ENCODE measurements at regions not wholly inside any gene's neighbourhood (a gene's known extent, or its start where the extent isn't known, plus 50 kb on each side); places are given as distances from the start of the nearest gene placed in this dataset.

DNA sequence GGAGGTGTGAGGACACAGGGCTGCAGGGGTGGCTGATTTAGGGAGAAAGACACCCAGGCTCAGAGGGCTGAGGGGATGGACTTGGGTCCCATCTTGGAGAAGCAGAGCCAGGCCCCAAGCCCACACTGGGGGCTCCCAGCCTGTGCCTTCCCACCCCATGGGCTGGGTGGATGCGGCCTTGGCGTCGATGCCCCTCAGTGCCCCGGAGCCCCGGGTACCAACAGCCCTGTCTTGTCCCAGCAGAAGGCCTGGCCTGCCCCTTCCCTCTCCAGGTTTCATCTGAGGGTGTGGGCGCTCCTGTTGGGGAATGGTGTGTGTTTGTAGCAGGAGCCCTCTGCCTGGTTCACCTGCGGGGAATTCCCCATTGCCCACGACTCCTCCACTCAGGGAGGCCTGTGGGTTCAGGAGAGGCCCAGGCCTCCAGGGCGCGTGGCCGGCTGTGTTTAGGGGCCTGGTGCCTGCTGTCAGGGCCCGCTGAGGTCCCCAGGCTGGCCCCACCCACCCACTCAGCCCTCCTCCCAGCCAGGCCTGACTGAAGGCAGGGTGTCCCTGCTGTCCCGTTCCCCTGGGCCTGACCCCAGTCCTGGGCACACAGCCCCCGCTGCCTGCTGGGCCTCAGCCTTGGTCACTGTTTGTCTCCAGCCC, 51.1 kb upstream of the BEGAIN start:
- no peak for DNase-seq (ENCODE audit: low read depth in 2 of 2)

DNA sequence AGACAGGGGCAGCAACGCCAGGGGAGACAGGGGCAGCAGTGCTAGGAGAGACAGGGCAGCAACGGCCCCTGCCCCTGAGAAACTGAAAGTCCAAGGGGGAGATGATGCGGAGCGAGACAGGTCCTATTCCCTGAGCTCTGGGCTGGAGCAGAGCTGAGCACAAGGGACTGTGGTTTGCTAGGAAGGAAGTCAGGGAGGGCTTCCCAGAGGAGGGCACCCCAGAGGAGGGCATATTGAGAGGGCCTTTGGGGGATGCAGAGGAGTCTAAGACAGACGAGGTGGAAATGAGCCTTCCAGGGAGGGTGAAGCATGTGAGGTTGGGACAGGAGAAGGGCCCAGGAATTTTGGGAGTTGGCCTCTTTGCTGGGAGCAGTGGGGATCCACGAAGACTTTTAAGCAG, 52.1 kb upstream of the BEGAIN start:
- DNase-seq (ENCODE audit: low read depth in 2 of 2): no peak

DNA sequence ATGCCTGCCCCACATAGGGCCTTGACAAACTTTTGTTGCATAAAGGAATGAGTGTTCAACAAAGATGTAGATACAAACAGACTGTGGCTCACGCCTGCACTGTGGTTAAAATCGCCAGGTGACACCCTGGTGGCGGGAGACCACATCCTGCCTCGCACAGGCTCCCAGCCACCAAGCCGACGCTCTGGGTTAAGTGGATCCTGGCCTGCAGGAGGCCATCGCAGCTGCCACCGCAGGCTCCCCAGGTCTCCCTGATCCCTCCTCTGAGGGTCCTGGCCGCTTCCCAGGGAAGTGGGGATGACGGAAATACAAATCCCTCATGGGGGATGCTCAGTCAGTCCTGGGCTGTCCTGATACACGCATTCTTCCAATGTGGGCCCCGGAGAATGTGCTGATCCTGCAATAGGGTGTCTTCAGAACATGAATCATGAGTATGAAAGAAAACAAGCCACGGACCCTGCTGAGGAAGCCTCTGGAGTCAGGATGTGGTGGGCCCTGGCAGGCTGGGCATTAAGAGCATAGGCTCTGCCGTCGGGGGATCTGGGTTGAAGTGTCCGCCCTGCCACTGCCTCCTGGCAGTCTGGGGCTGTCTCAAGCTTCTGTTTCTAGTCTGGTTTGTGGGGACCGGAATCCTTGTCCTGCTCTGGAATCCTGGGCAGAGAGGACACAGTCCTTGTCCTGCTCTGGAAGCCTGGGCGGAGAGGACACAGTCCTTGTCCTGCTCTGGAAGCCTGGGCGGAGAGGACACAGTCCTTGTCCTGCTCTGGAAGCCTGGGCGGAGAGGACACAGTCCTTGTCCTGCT, 53.5 kb upstream of the BEGAIN start:
- peak; percentile 36 for DNase-seq (ENCODE audit: low read depth in 2 of 2)

DNA sequence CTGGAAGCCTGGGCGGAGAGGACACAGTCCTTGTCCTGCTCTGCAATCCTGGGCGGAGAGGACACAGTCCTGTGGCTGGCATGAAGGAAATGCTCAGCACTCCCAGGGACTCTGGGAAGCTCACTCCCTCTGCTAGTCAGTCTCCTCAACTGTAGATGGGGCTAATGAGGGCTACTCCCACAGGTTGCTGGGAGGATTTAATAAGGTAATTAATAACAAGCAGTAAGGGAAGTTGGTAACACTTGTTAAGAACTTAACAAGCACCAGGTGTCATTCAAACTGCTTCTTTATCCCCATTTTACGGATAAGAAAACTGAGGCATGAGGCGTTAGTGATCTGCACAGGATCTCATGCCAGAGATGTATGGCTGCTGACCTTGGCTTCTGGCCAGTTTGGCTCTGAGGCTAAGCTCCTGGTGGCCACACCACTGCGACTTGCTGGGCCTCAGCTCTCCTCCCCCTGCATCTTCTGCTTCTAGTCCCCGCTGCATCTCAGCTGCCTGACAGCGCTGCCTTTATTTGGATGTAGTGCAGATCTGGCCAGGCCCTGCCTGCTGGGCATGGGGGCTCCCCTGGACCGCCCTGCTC, 54.1 kb upstream of the BEGAIN start:
- no peak for DNase-seq (ENCODE audit: low read depth in 2 of 2)

DNA sequence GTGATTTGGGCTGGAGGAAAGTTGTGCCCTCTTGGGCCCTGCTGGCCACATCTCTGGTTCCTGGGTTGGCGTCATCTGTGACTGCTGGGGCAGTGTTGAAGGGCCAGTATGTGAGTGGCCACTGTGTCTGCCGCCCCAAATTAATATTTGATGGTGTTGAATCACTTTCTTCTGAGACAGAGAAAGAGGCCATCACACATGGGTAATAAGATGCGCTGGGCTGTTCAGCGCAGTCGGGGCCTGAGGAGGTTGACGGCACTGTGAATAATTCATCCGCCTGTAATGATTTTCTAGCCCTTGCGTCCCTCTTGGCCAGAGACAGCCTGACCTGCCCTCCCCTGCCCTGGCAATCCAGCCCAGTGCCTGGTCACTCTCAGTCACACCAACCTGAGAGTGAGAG, 56.2 kb upstream of the BEGAIN start:
- DNase-seq (ENCODE audit: low read depth in 2 of 2): no peak

DNA sequence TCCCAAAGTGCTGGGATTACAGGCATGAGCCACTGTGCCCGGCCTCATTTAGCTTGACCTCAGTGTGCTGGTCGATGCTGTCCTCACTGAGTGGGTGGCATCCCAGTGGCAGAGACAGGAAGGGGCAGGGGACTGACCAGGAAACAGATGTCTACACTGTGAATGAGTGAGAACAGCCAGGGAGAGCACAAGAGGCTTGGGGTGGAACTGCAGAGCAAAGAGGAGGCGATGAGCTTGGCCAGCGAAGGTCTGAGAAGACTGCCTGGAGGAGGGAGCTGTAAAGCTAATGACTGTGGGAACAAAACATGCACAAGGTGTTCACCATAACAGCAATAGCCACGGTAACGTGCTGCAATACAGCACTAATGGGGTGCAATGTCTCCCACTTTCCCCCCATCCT, 57.2 kb upstream of the BEGAIN start:
- no peak for DNase-seq (ENCODE audit: low read depth in 2 of 2)

DNA sequence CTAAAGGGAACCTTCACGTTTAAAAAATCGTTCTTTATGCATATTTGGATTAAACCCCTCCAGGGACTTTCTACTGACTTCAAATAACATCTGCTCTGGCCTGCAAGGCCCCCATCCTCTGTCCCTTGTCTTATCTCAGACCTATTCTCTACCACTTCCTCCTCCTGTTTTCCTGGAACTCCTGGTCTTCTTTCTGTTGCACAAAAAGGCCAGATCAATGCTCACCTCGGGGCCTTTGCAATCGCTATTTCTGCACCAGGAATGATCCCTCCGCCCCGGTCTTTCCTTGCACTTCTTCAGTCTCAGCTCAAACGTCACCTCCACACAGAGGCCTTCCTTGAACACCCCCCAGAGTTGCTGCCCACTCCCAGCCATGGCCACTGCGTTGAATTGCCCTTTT, 57.6 kb upstream of the BEGAIN start:
- DNase-seq (ENCODE audit: low read depth in 2 of 2): no peak

DNA sequence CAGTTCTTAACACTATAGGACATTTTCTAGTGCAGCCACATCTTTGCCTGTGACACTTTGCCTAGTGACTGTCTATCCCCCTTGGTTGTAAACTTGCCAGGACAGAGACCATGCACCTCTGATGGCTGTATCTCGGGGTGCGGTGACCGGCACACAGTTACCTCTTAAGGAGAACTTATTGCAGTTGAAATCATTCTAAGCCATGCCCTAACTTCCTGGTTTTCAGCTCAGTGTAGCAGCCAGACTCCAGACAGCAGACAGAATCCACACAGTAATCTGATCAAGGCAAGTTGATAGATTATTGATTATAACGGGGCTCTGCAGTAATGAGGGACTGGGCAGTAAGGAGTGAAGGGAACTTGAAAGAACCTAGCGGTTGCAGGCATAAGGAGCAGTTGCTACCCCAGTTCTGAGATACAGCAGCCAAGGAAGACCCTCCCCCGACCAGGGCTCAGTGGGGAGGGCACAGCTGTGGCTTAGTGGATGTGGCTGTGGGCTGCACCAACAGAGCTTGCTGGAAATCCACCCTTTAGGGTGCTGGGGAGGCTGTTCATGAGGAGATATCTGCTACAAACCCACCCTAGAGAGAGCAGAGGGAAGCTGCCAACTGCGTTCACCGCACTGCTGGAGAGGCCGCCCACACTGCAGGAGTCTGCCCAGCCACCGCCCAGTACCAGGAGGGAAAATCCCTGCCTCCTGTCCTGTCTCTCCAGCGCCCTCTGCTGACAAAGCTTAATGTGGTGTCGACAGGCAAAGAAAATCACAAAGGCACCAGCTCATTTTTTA, 58.2 kb upstream of the BEGAIN start:
- peak; percentile 77 to 81 for DNase-seq (ENCODE audit: low read depth in 2 of 2)

DNA sequence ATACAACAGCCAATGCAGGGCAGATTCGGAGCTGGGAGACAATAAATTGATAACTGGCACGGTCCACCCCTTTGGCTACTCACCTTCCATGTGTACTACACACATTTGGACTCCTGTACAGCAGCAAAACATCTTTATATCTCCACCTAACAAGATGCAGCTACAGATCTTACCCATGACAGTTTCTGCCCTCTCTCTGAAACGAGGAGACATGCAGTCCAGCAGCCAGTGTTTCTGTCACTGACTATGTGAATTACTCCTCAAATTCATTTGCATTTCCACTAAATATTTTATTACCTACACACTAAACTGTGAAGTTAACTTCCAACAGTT, 58.7 kb upstream of the BEGAIN start:
- DNase-seq (ENCODE audit: low read depth in 2 of 2): no peak

DNA sequence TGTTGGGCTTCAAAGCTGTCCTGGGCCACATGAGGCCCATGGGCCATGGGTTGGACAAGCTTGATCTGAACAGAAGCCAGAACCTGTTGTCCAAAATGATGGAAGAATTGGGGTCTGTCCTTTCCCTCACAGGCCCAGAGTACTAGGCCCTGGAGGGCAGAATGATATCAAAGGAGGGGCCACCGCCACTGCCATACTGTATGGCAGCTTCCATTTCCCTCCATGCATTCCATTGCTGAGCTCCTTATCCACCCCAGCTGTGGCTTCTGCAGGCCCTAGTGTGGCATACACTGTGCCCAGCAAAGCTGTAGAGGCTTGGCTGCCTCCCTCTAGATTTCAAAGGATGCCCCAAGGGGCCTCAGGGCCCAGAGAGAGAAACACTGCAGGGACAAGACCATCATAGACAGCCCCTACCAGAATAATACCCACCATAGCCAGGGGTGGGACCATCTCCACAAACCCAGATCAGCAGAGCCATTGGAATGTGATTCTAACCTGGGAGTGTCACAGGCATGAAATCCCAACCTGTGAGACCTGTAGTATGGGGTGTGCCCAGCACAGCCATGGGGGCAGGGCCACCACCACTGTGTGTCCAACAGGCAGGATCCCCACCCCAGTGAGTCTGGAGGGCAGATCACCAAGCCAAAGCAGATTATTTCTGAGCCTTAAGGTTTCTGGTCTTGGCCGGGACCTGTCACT, 61.4 kb upstream of the BEGAIN start:
- DNase-seq (ENCODE audit: low read depth in 2 of 2): no peak

DNA sequence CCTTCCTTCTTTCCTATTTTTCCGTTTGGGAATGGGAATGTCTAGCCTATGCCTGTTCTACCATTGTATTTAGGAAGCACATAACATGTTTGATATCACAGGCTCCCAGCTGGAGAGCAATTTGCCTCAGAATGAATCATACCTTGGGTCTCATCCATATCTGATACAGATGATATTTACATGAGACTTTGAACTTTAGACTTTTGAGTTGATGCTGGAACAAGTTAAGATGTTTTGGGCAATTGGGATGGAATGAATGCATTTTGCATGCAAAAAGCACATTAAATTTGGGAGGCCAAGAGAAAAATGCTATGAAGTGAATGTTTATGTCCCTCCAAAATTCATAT, 61.9 kb upstream of the BEGAIN start:
- no peak for DNase-seq (ENCODE audit: low read depth in 2 of 2)

DNA sequence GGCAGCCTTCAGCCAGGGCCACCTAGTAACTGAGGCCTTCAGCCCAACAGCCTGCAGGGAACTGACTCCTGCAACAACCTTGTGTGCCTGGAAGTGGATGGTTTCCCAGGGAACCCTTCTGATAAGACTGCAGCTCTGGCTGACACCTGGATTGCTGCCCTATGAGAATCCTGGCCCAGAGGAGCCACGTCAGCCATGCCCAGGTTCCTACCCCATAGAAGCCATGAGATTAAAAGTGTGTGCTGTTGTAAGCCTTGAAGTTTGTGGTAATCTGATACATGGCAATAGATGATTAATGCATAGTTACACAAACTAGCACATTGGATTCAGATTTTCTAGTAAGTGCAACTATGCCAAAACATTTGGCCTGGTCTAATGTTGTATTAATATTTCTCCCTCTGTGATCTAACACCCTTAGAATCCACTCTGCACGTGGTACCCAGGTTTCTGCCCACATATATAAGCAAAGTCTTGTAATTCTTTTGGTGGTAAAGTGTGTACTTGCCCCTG, 64.8 kb upstream of the BEGAIN start:
- DNase-seq (ENCODE audit: low read depth in 2 of 2): no peak

DNA sequence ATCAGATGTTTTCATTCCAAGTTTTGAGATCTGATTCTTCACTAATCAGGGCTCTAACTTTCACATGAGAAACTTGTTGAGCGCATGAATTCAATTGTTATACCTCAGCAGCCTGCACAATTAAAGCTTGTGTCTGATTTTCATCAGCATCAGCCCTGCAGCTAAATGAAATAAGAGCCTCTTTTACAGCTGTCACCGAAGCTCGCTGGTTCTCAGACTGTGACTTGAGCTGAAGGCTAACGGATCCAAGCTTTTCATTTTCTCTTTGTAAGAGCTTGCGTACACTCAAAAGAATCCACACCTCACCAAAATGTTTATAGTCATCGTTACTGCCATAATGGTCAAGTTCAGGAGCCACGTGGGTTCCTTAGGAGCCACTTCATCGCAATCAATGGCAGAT, 65.5 kb upstream of the BEGAIN start:
- DNase-seq (ENCODE audit: low read depth in 2 of 2): no peak

DNA sequence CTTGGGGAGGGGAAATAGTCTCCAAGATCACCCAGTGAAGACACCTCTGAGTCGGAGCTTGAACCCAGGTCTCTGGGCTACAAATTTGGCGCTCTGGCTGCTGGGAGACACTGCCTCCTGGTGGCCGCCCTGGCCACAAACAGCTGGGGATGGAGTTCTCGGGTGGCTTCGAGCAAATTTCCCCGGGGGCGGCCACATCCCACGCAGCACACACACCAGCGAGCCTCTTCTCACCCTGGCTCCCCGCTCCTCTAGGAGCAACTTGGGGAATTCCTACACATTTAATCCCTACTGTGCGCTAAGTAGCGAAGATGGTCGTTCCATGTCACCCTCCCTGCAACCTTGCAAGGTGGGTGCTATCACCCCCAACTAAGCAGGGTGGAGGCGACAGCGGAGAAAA, 66.2 kb upstream of the BEGAIN start:
- DNase-seq (ENCODE audit: low read depth in 2 of 2): peak; percentile 17 to 18

DNA sequence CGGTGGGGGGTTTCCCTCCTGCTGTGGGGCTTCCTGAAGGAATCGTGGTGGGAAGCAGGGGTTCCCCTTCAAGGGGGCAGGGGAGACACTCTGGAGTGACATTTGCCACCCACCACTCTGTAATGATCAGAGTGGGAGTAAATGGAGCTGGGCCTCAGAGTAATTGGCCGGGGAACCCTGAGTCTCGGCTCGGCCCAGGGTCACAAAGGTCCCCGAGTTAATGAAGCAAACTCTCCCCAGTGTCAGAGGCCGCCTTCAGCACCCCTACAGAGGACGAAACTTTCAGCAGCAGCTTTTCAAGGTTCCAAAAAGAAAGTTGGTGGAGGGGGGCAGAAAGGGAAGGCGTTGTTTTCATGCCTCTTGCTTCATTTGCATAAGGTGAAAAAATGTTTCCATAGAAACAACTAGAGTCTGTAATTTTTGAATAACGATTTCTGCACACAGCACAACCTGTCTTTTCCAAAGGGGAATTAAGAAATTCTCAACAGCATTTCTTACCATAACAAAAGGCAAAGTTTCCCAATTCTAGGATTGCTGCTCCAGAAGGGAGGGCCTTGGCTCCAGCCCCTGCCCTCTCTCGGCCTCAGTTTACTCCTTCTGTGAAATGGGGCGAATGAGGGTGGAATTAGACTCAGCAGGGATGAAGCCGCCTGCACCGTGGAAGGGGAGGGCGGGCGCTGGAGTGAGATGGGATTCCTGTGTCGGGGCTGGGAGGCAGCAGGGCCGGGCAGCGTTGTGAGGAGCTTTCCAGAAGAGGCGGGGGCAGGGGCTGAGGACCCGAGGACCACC, 67.0 kb upstream of the BEGAIN start:
- DNase-seq (ENCODE audit: low read depth in 2 of 2): no peak

DNA sequence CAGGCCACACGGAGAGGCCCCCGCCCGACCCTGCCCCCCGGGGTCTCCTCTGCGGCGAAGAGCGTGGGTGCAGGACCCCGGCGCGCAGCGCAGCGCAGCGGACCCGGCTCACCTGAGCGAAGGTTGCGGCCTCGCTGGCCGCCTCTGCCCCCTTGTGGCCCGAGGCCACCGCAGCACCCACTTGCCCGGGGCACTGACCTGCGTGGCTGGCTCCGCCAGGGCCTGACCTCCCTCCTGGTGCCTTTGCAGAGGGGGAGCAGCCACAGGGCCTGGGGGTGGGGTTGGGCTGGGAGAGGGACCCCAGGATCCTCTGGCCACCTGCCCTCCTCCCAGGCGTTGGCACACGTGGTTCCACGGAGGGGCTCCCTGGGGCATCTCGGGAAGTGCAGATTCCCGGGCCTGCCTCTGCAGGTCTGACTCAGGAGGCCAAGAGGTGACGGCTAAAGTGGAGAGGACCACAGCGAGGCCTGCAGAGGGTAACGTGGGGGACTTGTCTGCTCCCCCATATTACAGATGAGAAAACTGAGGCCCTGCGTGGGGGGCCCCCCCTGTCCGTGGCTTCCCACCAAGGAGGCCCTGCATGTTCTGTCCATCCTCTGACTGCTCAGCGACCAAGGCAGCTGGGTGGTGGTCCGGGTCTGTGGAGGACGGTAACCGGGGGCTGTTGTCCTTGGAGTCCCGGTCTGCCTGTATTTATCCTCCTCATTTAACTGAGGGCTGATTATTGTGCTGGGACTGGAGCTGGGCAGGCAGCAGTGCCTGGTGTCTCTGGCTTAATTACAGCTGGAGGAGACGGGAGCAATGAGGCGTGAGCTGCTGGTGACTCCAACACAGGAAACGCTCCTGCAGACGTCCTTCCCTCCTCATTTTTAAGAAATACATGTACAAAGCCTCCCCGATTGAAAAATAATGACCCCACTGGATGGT, 67.9 kb upstream of the BEGAIN start:
- peak; percentile 34 to 43 for DNase-seq (ENCODE audit: low read depth in 2 of 2)

DNA sequence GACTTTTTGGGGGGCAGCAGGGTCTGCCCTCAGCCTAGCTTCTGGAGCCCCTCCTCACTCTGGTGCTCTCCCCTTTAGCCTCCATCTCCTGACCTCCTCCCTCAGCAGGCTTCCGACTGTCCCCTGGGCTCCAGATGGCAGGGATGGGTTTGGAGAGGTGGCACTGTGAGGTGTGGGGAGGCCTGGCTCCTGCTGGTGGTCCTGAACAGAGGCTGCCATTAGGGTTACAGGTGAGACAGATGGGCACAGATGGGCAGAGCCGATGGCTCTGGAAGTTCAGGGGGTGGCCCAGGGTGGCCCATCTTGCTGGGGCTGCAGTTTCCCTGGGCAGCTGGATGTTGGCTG, 68.5 kb upstream of the BEGAIN start:
- no peak for DNase-seq (ENCODE audit: low read depth in 2 of 2)

DNA sequence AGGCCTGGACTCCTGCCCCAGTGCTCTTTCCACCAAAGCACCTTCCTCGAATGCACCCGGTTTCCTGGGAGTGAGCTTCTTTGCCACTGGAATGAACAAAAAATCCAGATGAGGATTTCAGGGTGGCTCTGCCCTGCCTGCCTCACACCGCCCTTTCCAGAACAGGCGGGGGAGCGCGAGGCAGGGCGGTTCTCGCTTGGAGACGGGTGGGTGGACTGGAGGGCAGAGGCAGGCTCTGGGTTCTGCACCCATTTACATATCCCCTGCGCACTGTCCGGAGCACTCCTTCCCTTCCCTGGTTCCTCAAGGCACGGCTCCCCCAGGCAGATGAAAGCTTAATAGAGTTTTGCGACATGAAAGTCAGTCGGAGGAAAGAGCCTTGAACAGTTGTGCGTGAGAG, 69.7 kb upstream of the DLK1 start:
- no peak for DNase-seq (ENCODE audit: low read depth in 2 of 2)

DNA sequence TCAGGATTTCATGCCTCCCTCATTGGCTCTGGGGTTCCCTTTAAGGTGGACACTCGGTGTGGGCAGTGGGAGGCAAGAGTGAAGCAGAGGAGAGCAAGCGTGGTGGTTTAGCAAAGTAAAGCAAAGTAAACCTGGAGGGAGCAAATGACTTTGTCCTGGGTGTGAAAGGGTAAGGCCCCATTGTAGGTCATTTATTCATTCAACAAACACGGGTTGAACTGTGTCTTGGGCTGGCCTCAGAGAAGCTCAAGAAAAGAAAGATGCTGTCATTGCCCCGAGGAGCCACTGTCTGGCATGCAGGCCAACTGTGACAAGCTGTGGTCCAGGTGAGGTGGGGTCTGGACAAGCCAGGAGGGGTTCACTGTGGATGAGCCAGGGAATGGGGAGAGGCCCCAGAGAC, 68.9 kb upstream of the DLK1 start:
- no peak for DNase-seq (ENCODE audit: low read depth in 2 of 2)
